Activated CD4-positive, alpha-beta T cell treated with anti-CD3 and anti-CD28 coated beads, Interleukin-2, amount 10 ng/mL, durations not matched to agents 24 days and 14 days (primary cell): ENCODE measurements at regions not wholly inside any gene's neighbourhood (a gene's known extent, or its start where the extent isn't known, plus 50 kb on each side); places are given as distances from the start of the nearest gene placed in this dataset.
"Not testable (repeated sequence)": the region's sequence is repeated elsewhere in the genome, so short reads cannot be mapped to it uniquely, and the experiment has no call there.

Source experiments
- DNase-seq: peaks from one replicate; pipeline ENCODE4 v3.0.0; 2022
- H3K27ac Mint-ChIP-seq: one replicate; pipeline ENCODE4 v1.8.0; 2022; ENCODE audit warnings: mild to moderate bottlenecking, mixed read lengths
- H3K27me3 Mint-ChIP-seq: one replicate; pipeline ENCODE4 v1.8.0; 2022; ENCODE audit warnings: mixed read lengths
- H3K36me3 Mint-ChIP-seq: one replicate; pipeline ENCODE4 v1.8.0; 2022; ENCODE audit warnings: low read depth, mild to moderate bottlenecking, mixed read lengths
- H3K4me1 Mint-ChIP-seq: one replicate; pipeline ENCODE4 v1.8.0; 2021; ENCODE audit warnings: mixed read lengths
- H3K4me3 Mint-ChIP-seq: one replicate; pipeline ENCODE4 v1.8.0; 2022; ENCODE audit warnings: mild to moderate bottlenecking, moderate library complexity, mixed read lengths
- H3K9me3 Mint-ChIP-seq: one replicate; pipeline ENCODE4 v1.8.0; 2021; ENCODE audit warnings: mixed read lengths
- intact Hi-C: fragments of 100-400 bp; cut with micrococcal nuclease; formaldehyde crosslinking; loops from one replicate; pipeline ENCODE4 v1.15.1; 2023

- no peaks in the 10 kb centered on the region for H3K9me3 Mint-ChIP-seq
- H3K36me3 Mint-ChIP-seq = no peaks in the 10 kb centered on the region
- no peak for DNase-seq
- no peaks in the 10 kb centered on the region for H3K27me3 Mint-ChIP-seq
- H3K4me1 Mint-ChIP-seq = no peaks in the 10 kb centered on the region
- H3K27ac Mint-ChIP-seq = no peak overlapping the region
- intact Hi-C loops = no loop called here
- H3K4me3 Mint-ChIP-seq = no peak overlapping the region
Observed at GRCh38 chr11:115613004-115613403, 108.8 kb upstream of the CADM1 start.

GRCh38 chr11:115612046-115612730 lies 108.0 kb upstream of the CADM1 start:
- no peak overlapping the region for H3K4me3 Mint-ChIP-seq
- no peaks in the 10 kb centered on the region for H3K27me3 Mint-ChIP-seq
- intact Hi-C loops = no loop called here
- no peaks in the 10 kb centered on the region for H3K36me3 Mint-ChIP-seq
- no peaks in the 10 kb centered on the region for H3K4me1 Mint-ChIP-seq
- no peak overlapping the region for H3K27ac Mint-ChIP-seq
- DNase-seq = no peak
- H3K9me3 Mint-ChIP-seq = no peaks in the 10 kb centered on the region

DNA sequence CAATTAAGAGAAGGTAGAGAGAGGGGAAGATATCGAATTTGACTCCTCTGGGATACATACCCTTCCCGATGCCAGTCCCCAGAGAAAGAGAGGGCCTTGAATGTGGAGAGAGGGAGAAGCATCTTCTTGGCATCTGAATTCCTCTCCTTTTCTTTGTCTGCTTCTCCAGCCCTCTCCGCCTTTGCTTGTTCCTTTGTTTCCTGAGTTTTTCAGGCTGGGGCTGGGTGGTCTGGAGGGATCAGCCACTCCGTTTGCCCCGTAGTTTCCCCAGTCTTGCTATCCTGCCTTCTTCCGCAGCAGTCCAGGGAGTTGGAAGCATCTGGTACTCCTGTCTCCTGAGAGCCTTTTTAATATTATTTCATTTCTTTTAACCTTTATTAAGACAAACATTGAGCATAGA lies 107.1 kb upstream of the CADM1 start:
- H3K9me3 Mint-ChIP-seq = no peaks in the 10 kb centered on the region

GRCh38 chr11:115610908-115611307 lies 106.7 kb upstream of the CADM1 start:
- Mint-ChIP-seq H3K27me3 (no peaks in the 10 kb centered on the region), H3K27ac (no peak overlapping the region), H3K9me3 (no peaks in the 10 kb centered on the region), H3K4me3 (no peak overlapping the region), H3K4me1 (no peaks in the 10 kb centered on the region), H3K36me3 (no peaks in the 10 kb centered on the region)
- intact Hi-C loops = no loop called here
- no peak for DNase-seq

More for the DNA sequence above, 107.1 kb upstream of the CADM1 start:
- intact Hi-C loops = no loop called here
- no peak overlapping the region for H3K27ac Mint-ChIP-seq
- H3K36me3 Mint-ChIP-seq = no peaks in the 10 kb centered on the region
- DNase-seq = no peak
- H3K27me3 Mint-ChIP-seq = no peaks in the 10 kb centered on the region
- no peaks in the 10 kb centered on the region for H3K4me1 Mint-ChIP-seq
- H3K4me3 Mint-ChIP-seq = no peak overlapping the region

DNA sequence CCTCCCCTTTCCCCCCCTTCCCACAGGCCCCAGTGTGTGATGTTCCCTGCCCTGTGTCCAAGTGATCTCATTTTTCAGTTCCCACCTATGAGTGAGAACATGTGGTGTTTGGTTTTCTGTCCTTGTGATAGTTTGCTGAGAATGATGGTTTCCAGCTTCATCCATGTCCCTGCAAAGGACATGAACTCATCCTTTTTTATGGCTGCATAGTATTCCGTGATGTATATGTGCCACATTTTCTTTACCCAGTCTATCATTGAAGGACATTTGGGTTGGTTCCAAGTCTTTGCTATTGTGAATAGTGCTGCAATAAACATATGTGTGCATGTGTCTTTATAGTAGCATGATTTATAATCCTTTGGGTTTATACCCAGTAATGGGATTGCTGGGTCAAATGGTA lies 106.0 kb upstream of the CADM1 start:
- H3K27me3 Mint-ChIP-seq, intact Hi-C loops, H3K4me3 Mint-ChIP-seq: not testable (repeated sequence)

DNA sequence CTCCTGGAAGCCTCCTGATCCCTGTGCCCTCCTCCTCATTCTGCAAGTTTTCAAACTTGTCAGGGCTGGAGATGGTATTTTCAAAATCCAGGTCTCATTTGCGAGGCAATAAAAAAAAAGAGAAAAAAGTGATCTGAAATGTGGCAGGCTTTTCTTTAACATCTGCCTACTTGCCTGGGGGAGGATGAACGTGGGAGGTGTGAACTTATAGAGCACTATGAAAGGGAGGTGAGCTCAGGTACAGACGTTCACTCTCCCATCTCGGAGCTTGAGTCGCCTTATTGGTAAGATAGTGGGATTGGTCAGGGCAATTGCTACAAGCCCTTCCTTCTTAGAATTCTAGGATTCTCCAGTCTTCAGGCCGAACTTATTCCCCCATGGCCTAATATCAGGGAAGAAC lies 104.8 kb upstream of the CADM1 start:
- intact Hi-C loops = no loop called here
- no peak for DNase-seq
- Mint-ChIP-seq H3K4me1 (no peaks in the 10 kb centered on the region), H3K4me3 (no peak overlapping the region), H3K27ac (no peak overlapping the region), H3K27me3 (no peaks in the 10 kb centered on the region), H3K36me3 (no peaks in the 10 kb centered on the region), H3K9me3 (no peaks in the 10 kb centered on the region)

More for the DNA sequence above, 106.0 kb upstream of the CADM1 start:
- not testable (repeated sequence) for DNase-seq, H3K9me3 Mint-ChIP-seq, H3K4me1 Mint-ChIP-seq, H3K36me3 Mint-ChIP-seq, H3K27ac Mint-ChIP-seq

GRCh38 chr11:115607621-115608221 lies 103.5 kb upstream of the CADM1 start:
- intact Hi-C loops = no loop called here
- H3K4me1 Mint-ChIP-seq = no peaks in the 10 kb centered on the region

DNA sequence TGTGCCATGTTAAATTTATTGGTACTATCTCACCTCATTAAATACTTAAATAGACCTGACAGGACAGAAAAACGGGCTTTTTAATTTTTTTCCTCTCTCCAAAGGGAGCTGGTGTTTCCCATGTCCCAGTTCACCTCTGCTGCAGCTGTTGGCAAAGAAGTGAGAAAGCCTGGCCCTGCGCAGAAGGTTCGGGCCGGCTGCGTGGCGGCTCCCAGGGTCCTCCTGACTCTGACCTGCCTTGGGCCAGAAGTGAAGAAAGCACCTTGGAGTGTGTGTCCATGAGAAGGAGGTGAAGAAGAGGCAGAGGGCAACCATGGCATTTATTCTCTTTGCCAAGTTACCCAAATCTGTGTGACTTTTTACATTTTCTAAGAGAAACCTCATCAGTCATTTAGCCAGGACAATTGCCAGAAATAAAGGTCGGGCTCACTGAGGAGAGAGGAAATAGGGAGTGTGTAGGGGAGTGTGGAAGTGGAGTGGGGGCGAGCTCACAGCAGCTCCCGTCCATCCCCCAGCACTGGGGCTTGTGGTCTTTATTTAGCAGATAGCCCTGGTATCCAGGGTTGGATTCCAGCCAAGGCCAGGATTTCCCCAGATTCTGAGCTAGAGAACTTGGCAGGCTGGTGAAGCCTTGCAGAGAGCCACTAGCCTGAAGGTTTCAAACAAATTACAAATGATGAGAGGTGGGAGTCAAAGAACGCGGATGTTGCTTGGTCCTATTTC lies 102.4 kb upstream of the CADM1 start:
- no peaks in the 10 kb centered on the region for H3K4me1 Mint-ChIP-seq
- H3K4me3 Mint-ChIP-seq = no peak overlapping the region
- intact Hi-C loops = no loop called here
- no peaks in the 10 kb centered on the region for H3K27me3 Mint-ChIP-seq
- DNase-seq = no peak
- H3K27ac Mint-ChIP-seq = no peak overlapping the region
- no peaks in the 10 kb centered on the region for H3K9me3 Mint-ChIP-seq
- H3K36me3 Mint-ChIP-seq = no peaks in the 10 kb centered on the region

More at GRCh38 chr11:115607621-115608221, 103.5 kb upstream of the CADM1 start:
- no peaks in the 10 kb centered on the region for H3K27me3 Mint-ChIP-seq
- no peak for DNase-seq
- no peak overlapping the region for H3K4me3 Mint-ChIP-seq
- H3K27ac Mint-ChIP-seq = no peak overlapping the region
- H3K9me3 Mint-ChIP-seq = no peaks in the 10 kb centered on the region
- no peaks in the 10 kb centered on the region for H3K36me3 Mint-ChIP-seq

DNA sequence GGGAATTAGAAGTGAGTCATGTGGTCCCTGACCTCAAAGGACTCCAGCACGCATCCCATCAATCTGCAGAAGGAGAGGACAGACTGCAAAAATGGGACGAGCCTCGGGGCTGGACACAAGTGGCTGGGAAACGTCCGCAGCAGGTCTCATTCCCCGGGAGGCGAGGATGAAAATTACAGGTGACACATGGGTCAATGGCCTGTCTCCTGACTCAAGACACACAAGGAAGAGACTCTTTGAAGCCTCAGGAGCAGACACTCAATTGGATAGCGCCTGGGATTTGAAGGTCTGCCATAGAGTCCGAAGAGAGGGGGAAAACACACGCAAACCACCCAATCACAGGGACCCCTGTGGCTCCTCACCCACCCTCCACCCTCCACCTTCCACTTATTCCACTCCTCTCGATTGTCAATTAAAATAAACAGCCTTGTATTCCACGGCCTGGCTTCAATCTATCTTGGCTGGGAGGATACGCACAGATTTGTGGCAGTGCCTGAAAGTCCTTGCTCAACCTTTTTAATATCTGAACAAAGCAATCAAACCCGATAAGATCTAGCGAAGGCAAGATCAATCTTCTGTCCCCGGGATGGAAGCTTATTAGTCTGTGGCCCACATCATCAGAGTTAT lies 101.8 kb upstream of the CADM1 start:
- Mint-ChIP-seq H3K9me3 (peaks cover 3% of the 10 kb centered on the region), H3K4me1 (no peaks in the 10 kb centered on the region)
- intact Hi-C loops = no loop called here

GRCh38 chr11:115605397-115605796 lies 101.2 kb upstream of the CADM1 start:
- H3K27me3 Mint-ChIP-seq, DNase-seq, H3K9me3 Mint-ChIP-seq, H3K4me3 Mint-ChIP-seq, H3K4me1 Mint-ChIP-seq, intact Hi-C loops, H3K27ac Mint-ChIP-seq, H3K36me3 Mint-ChIP-seq: not testable (repeated sequence)

More for the DNA sequence above, 101.8 kb upstream of the CADM1 start:
- Mint-ChIP-seq H3K36me3 (no peaks in the 10 kb centered on the region), H3K27me3 (no peaks in the 10 kb centered on the region), H3K4me3 (no peak overlapping the region), H3K27ac (no peak overlapping the region)
- DNase-seq = no peak

DNA sequence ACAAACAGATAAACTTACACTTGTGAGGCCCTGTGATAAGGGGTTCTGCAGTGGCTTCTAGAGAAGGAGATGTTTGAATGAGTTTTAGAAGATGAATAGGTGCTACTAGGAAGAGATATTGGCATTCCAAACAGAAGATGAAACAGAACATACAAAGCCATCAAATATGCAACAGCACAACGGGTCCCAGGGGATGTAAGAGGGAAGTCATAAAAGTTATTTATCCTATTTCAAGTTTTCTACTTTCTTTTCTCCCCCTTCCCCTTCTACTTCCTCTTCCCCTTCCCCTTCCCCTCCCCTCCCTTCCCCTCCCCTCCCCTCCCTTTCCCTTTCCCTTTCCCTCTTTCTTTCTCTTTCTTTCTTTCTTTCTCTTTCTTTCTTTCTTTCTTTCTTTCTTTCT lies 94.9 kb upstream of the CADM1 start:
- DNase-seq = no peak
- no peak overlapping the region for H3K4me3 Mint-ChIP-seq
- H3K4me1 Mint-ChIP-seq = no peaks in the 10 kb centered on the region
- peaks cover 8% of the 10 kb centered on the region for H3K9me3 Mint-ChIP-seq
- no peaks in the 10 kb centered on the region for H3K36me3 Mint-ChIP-seq
- intact Hi-C loops = no loop called here
- H3K27ac Mint-ChIP-seq = no peak overlapping the region
- no peaks in the 10 kb centered on the region for H3K27me3 Mint-ChIP-seq

GRCh38 chr11:115598257-115598901 lies 94.2 kb upstream of the CADM1 start:
- Mint-ChIP-seq H3K27ac (no peak overlapping the region), H3K4me3 (no peak overlapping the region), H3K9me3 (peaks cover 8% of the 10 kb centered on the region), H3K36me3 (no peaks in the 10 kb centered on the region), H3K4me1 (no peaks in the 10 kb centered on the region), H3K27me3 (no peaks in the 10 kb centered on the region)
- no peak for DNase-seq
- intact Hi-C loops = no loop called here

GRCh38 chr11:115591380-115591779 lies 87.2 kb upstream of the CADM1 start:
- Mint-ChIP-seq H3K4me1 (no peaks in the 10 kb centered on the region), H3K27ac (no peak overlapping the region), H3K27me3 (no peaks in the 10 kb centered on the region), H3K4me3 (no peak overlapping the region), H3K36me3 (no peaks in the 10 kb centered on the region), H3K9me3 (peaks cover 4% of the 10 kb centered on the region)
- intact Hi-C loops = no loop called here
- DNase-seq = no peak

DNA sequence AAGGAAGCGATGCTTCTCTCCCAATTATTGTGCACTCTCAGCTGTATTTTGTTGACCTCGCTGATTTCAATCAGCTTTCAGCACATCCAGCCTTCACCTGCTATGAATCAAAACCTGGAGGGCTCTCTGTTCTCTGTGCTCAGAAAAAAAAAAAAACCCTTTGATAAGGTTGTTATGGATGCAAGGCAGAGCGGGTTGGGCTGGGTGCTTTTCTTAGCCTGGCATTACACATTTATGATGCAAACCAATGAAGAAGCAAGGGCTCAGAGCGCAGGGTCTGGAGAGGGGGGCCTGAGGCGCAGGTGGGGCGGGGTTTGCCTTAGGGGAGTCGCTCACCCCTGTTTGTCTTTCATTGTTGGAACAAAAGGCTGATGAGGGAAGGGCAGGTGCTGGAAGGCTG lies 86.0 kb upstream of the CADM1 start:
- no peak for DNase-seq
- intact Hi-C loops = no loop called here
- H3K9me3 Mint-ChIP-seq = peaks cover 4% of the 10 kb centered on the region
- H3K4me1 Mint-ChIP-seq = no peaks in the 10 kb centered on the region
- no peak overlapping the region for H3K27ac Mint-ChIP-seq
- no peaks in the 10 kb centered on the region for H3K27me3 Mint-ChIP-seq
- no peaks in the 10 kb centered on the region for H3K36me3 Mint-ChIP-seq
- no peak overlapping the region for H3K4me3 Mint-ChIP-seq
